ENCODE measurements at regions not wholly inside any gene's neighbourhood (a gene's known extent, or its start where the extent isn't known, plus 50 kb on each side); places are given as distances from the start of the nearest gene placed in this dataset.

- no peak overlapping the region for H3K4me2 ChIP-seq (ENCODE audit: low read length)
- no peak overlapping the region for H3K27ac ChIP-seq
- H3K9ac ChIP-seq = no peak overlapping the region
- no peak overlapping the region for H2AFZ ChIP-seq
- H3K27me3 ChIP-seq (ENCODE audit: control insufficient read depth, insufficient read depth, low read length) = no peaks in the 10 kb centered on the region
- H3K4me3 ChIP-seq (ENCODE audit: low read depth, low read length) = no peak overlapping the region
- H3K79me2 ChIP-seq = no peaks in the 10 kb centered on the region
- no peaks in the 10 kb centered on the region for H3K36me3 ChIP-seq (ENCODE audit: control insufficient read depth, insufficient read depth, low read length)
- no peaks in the 10 kb centered on the region for H3K4me1 ChIP-seq
- no peaks in the 10 kb centered on the region for H3K9me3 ChIP-seq (ENCODE audit: control insufficient read depth, low read length)
- TF ChIP-seq CTCF (IDR thresholded peaks at IDR 0.05) = no peak
Observed at GRCh38 chr15:67900621-67901147, 60.8 kb upstream of the RNU6-1 start.

- H3K27me3 ChIP-seq (ENCODE audit: control insufficient read depth, insufficient read depth, low read length) = no peaks in the 10 kb centered on the region
- no peak overlapping the region for H3K4me3 ChIP-seq (ENCODE audit: low read depth, low read length)
- H3K4me1 ChIP-seq = no peaks in the 10 kb centered on the region
- no peaks in the 10 kb centered on the region for H3K9me3 ChIP-seq (ENCODE audit: control insufficient read depth, low read length)
- no peaks in the 10 kb centered on the region for H3K36me3 ChIP-seq (ENCODE audit: control insufficient read depth, insufficient read depth, low read length)
- TF ChIP-seq CTCF (IDR thresholded peaks at IDR 0.05) = no peak
- H2AFZ ChIP-seq = no peak overlapping the region
- H3K4me2 ChIP-seq (ENCODE audit: low read length) = no peak overlapping the region
- H3K27ac ChIP-seq = no peak overlapping the region
- no peaks in the 10 kb centered on the region for H3K79me2 ChIP-seq
- no peak overlapping the region for H3K9ac ChIP-seq
Observed at GRCh38 chr15:67901922-67902321, 62.1 kb upstream of the RNU6-1 start.

- H3K9me3 ChIP-seq (ENCODE audit: control insufficient read depth, low read length) = no peaks in the 10 kb centered on the region
- no peaks in the 10 kb centered on the region for H3K4me1 ChIP-seq
- H3K36me3 ChIP-seq (ENCODE audit: control insufficient read depth, insufficient read depth, low read length) = no peaks in the 10 kb centered on the region
- no peaks in the 10 kb centered on the region for H3K79me2 ChIP-seq
- H3K27me3 ChIP-seq (ENCODE audit: control insufficient read depth, insufficient read depth, low read length) = no peaks in the 10 kb centered on the region
- no peak overlapping the region for H3K9ac ChIP-seq
- no peak overlapping the region for H3K27ac ChIP-seq
- H3K4me3 ChIP-seq (ENCODE audit: low read depth, low read length) = no peak overlapping the region
- no peak overlapping the region for H3K4me2 ChIP-seq (ENCODE audit: low read length)
- no peak overlapping the region for H2AFZ ChIP-seq
- no peak for TF ChIP-seq CTCF (IDR thresholded peaks at IDR 0.05)
Observed at GRCh38 chr15:67902579-67903009, 62.7 kb upstream of the RNU6-1 start.

DNA sequence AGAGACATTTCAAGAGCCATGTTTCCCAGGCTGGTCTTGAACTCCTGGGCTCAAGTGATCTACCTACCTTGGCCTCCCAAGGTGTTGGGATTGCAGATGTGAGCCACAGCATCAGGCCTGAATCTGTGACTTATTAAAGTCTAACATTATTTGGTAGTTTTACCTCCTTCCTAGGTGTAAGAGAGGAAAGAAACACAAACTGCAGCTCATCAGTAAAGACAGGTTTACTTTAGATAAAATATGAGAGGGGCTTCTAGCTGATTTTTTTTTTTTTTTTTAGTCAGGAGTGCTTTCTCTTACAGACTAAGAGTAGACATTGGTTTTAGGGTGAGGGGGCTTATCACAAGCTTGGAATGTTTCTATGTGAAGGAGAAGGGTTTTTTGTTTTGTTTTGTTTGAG lies 63.9 kb upstream of the RNU6-1 start:
- Histone ChIP-seq H3K4me1 (no peaks in the 10 kb centered on the region), H3K27me3 (ENCODE audit: control insufficient read depth, insufficient read depth, low read length) (no peaks in the 10 kb centered on the region), H3K36me3 (ENCODE audit: control insufficient read depth, insufficient read depth, low read length) (no peaks in the 10 kb centered on the region), H3K9ac (no peak overlapping the region), H2AFZ (no peak overlapping the region), H3K4me2 (ENCODE audit: low read length) (no peak overlapping the region), H3K9me3 (ENCODE audit: control insufficient read depth, low read length) (no peaks in the 10 kb centered on the region), H3K27ac (no peak overlapping the region), H3K79me2 (no peaks in the 10 kb centered on the region), H3K4me3 (ENCODE audit: low read depth, low read length) (no peak overlapping the region)
- TF ChIP-seq CTCF (IDR thresholded peaks at IDR 0.05) = no peak

DNA sequence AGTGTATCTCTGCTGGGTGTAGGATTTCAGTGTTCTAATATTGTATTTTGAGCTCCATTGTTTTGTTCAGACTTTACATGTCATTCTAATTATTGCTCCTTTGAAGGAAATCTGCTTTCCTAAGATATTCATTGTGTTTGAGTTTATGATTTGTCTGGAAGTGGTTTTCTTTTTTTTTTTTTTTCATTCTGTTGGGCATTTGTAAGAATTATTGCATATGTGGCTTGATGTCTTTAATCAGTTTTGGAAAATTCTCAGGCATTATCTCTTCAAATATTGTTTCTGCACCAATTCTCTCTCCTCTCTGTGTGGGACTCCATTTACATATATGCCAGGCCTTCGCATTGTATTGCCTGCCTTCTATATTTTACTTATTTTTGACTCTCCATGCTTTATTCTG lies 65.8 kb upstream of the RNU6-1 start:
- Histone ChIP-seq H3K27ac (no peak overlapping the region), H3K4me1 (no peaks in the 10 kb centered on the region), H2AFZ (no peak overlapping the region), H3K27me3 (ENCODE audit: control insufficient read depth, insufficient read depth, low read length) (no peaks in the 10 kb centered on the region), H3K9me3 (ENCODE audit: control insufficient read depth, low read length) (no peaks in the 10 kb centered on the region), H3K4me3 (ENCODE audit: low read depth, low read length) (no peak overlapping the region), H3K36me3 (ENCODE audit: control insufficient read depth, insufficient read depth, low read length) (no peaks in the 10 kb centered on the region), H3K9ac (no peak overlapping the region), H3K4me2 (ENCODE audit: low read length) (no peak overlapping the region), H3K79me2 (no peaks in the 10 kb centered on the region)
- no peak for TF ChIP-seq CTCF (IDR thresholded peaks at IDR 0.05)

Measured in parathyroid adenoma (tissue), 2 donors.